Adrenal gland (tissue), 9 donors: ENCODE measurements at regions not wholly inside any gene's neighbourhood (a gene's known extent, or its start where the extent isn't known, plus 50 kb on each side); places are given as distances from the start of the nearest gene placed in this dataset.

Source experiments
- DNase-seq, 7 donors: peaks; one replicate each; pipeline ENCODE4 v3.0.0-alpha.2; 2019 to 2020
- H3K27ac ChIP-seq, 5 donors: fragments of 200-600 bp; sonication (generic) in 4 of 5; 1 replicate in 3 of 5; 2 replicates in 2 of 5; pipeline versions ENCODE4 v1.5.1 to v1.8.0; 2016 to 2020; ENCODE audit warnings: mild to moderate bottlenecking in 1 of 5
- H3K27me3 ChIP-seq: fragments of 200-600 bp; 2 replicates; pipeline ENCODE4 v1.8.0; 2021
- H3K36me3 ChIP-seq, 2 donors: fragments of 200-600 bp; replicated peaks in 1 of 2; 1 replicate in 1 of 2; 2 replicates in 1 of 2; pipeline versions ENCODE4 v1.5.1 to v1.8.0; 2018 to 2022
- H3K4me1 ChIP-seq, 2 donors: fragments of 200-600 bp; replicated peaks in 1 of 2; 1 replicate in 1 of 2; 2 replicates in 1 of 2; pipeline versions ENCODE4 v1.5.1 to v1.8.0; 2018 to 2021
- H3K4me3 ChIP-seq, 4 donors: fragments of 200-600 bp; sonication (generic) in 3 of 4; one replicate each; pipeline ENCODE4 v1.5.1; 2016 to 2018
- H3K9me3 ChIP-seq, 3 donors: fragments of 200-600 bp; sonication (generic) in 1 of 3; replicated peaks in 1 of 3; 1 replicate in 2 of 3; 2 replicates in 1 of 3; pipeline versions ENCODE4 v1.5.1 to v1.8.0; 2016 to 2021
- CTCF ChIP-seq, 6 experiments: fragments of 450-650 bp in 4 of 6; fragments of 200-600 bp in 2 of 6; sonication (generic) in 1 of 6; IDR thresholded peaks; 1 replicate in 5 of 6; 2 replicates in 1 of 6; pipeline versions ENCODE4 v1.5.1 to v1.8.0; 2016 to 2021; ENCODE audit warnings: antibody characterized with exemption in 6 of 6, mild to moderate bottlenecking in 2 of 6, moderate library complexity in 1 of 6
- POLR2A ChIP-seq, 2 donors: fragments of 450-650 bp; IDR thresholded peaks; one replicate each; pipeline ENCODE4 v1.6.1; 2017; ENCODE audit warnings: antibody characterized with exemption in 2 of 2, mild to moderate bottlenecking in 2 of 2, moderate library complexity in 1 of 2
- WGBS, 4 donors: extraction: QIAGEN DNeasy Blood & Tissue Kit in 2 of 4; methylation state at CpG; one replicate each; pipeline versions ENCODE4 v1.1.5 to v1.1.7; 2013 to 2017; 5-methylcytosine and 5-hydroxymethylcytosine counted together
- intact Hi-C, 2 donors: fragments of 100-400 bp; cut with DNase I; formaldehyde crosslinking; loops; one replicate each; pipeline versions ENCODE4 v1.14.1 to v1.15.0; 2022 to 2023
- donor health status: healthy with polysubstance abuse.
- donor health status: Bipolar disorder and iron deficiency.
- donor health status: DM: yes; HTN: yes; CAD: no.
- donor health status: DM: no; HTN: no; CAD: no.
- donor health status: DM: no; HTN: no; CAD: no.

- Histone ChIP-seq H3K4me3 (no peak overlapping the region), H3K4me1 (no peaks in the 10 kb centered on the region), H3K27ac (no peak overlapping the region), H3K36me3 (no peaks in the 10 kb centered on the region), H3K9me3 (no peaks in the 10 kb centered on the region), H3K27me3 (no peaks in the 10 kb centered on the region)
- no peak for DNase-seq
- intact Hi-C loops: no loop called here
- TF ChIP-seq POLR2A (IDR thresholded peaks at IDR 0.05): no peak
- TF ChIP-seq CTCF (IDR thresholded peaks at IDR 0.05): no peak
- 59 to 71% (median 66%) methylated on average over 2 of the region's 2 CpGs for WGBS, 4 donors
These were observed 451.9 kb downstream of the ETS1 start for GRCh38 chr11:128135451-128135850.

DNA sequence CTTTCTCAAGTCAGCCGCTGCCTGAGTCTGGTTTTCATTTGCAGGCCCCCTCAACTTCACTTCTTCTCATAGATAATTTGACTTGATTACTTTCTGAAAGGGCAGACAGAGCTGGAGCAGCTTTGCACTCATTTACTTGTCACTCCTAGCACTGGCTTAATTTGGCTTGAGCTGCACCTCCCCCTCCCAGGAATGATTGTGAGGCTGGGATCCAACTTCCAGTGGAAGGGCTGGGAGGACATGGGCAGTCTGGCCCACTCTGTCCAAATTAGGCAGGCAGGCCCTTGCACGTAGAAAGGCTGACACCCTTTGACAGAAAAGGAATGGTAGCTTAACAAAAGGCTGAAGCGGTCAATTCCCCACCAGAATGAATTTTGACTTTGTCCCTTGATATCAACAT is 453.9 kb downstream of the ETS1 start:
- TF ChIP-seq CTCF (IDR thresholded peaks at IDR 0.05): no peak
- no peak for TF ChIP-seq POLR2A (IDR thresholded peaks at IDR 0.05)
- H3K27ac ChIP-seq: no peak overlapping the region
- H3K9me3 ChIP-seq: no peaks in the 10 kb centered on the region
- WGBS, 4 donors: 70 to 81% (median 78%) methylated on average over 3 of the region's 3 CpGs
- no peak for DNase-seq
- intact Hi-C loops: no loop called here
- no peaks in the 10 kb centered on the region for H3K27me3 ChIP-seq
- no peak overlapping the region for H3K4me3 ChIP-seq
- H3K4me1 ChIP-seq: no peaks in the 10 kb centered on the region
- H3K36me3 ChIP-seq: no peaks in the 10 kb centered on the region

GRCh38 chr11:128130052-128130451 is 457.3 kb downstream of the ETS1 start:
- intact Hi-C loops: no loop called here
- DNase-seq: no peak

DNA sequence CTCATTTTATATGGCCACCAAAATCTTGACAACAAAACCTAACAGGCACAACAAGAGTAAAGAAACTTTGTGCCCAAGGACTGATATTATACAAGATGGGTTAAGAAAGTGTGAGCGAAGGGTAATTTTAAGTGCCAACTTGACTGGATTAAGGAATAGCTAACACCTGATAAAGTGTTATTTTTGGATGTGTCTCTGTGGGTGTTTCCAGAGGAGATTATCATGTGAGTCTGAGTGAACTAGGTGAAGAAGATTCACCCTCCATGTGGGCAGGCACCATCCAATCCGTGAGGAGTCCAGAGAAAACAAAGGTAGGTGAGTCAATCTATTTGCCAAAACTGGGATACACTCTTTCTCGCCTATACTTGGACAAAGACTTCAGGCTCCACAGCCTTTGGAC is 461.6 kb downstream of the ETS1 start:
- intact Hi-C loops: no loop called here
- 83 to 97% (median 91%) methylated on average over 3 of the region's 3 CpGs for WGBS, 4 donors
- Histone ChIP-seq H3K27ac (no peak overlapping the region), H3K4me3 (no peak overlapping the region), H3K4me1 (no peaks in the 10 kb centered on the region), H3K36me3 (no peaks in the 10 kb centered on the region), H3K9me3 (no peaks in the 10 kb centered on the region), H3K27me3 (no peaks in the 10 kb centered on the region)
- no peak for TF ChIP-seq CTCF (IDR thresholded peaks at IDR 0.05)
- TF ChIP-seq POLR2A (IDR thresholded peaks at IDR 0.05): no peak
- DNase-seq: no peak

More at GRCh38 chr11:128130052-128130451, 457.3 kb downstream of the ETS1 start:
- Histone ChIP-seq H3K4me3 (no peak overlapping the region), H3K9me3 (no peaks in the 10 kb centered on the region), H3K27ac (no peak overlapping the region), H3K36me3 (no peaks in the 10 kb centered on the region), H3K27me3 (no peaks in the 10 kb centered on the region), H3K4me1 (no peaks in the 10 kb centered on the region)
- TF ChIP-seq POLR2A (IDR thresholded peaks at IDR 0.05) (no peak), CTCF (IDR thresholded peaks at IDR 0.05) (no peak)
